Neuronal stem cell (in vitro differentiated cells): ENCODE measurements at regions not wholly inside any gene's neighbourhood (a gene's known extent, or its start where the extent isn't known, plus 50 kb on each side); places are given as distances from the start of the nearest gene placed in this dataset.

Experiments
- DNase-seq: peaks from one replicate; pipeline ENCODE4 v3.0.0-alpha.2; 2013; ENCODE audit warnings: low spot score
- H2AFZ ChIP-seq: one replicate; pipeline ENCODE4 v1.6.1; 2013; ENCODE audit warnings: mild to moderate bottlenecking, low read length, inconsistent platforms
- H2AK5ac ChIP-seq: 2 replicates; pipeline ENCODE4 v1.6.1; 2013; ENCODE audit warnings: low read depth, mild to moderate bottlenecking, inconsistent platforms, low read length, moderate library complexity, mixed read lengths
- H2BK120ac ChIP-seq: 2 replicates; pipeline ENCODE4 v1.6.1; 2013; ENCODE audit warnings: low read depth, mild to moderate bottlenecking, inconsistent platforms, low read length, moderate library complexity, mixed read lengths
- H2BK12ac ChIP-seq: one replicate; pipeline ENCODE4 v1.6.1; 2013; ENCODE audit warnings: low read length, inconsistent platforms
- H2BK15ac ChIP-seq: 2 replicates; pipeline ENCODE4 v1.6.1; 2013; ENCODE audit warnings: mild to moderate bottlenecking, low read length, inconsistent platforms, mixed read lengths
- H2BK5ac ChIP-seq: one replicate; pipeline ENCODE4 v1.6.1; 2013; ENCODE audit warnings: inconsistent platforms, mild to moderate bottlenecking, low read length, moderate library complexity
- H3K14ac ChIP-seq: one replicate; pipeline ENCODE4 v1.6.1; 2013; ENCODE audit warnings: low read length, inconsistent platforms
- H3K18ac ChIP-seq: 2 replicates; pipeline ENCODE4 v1.6.1; 2013; ENCODE audit warnings: low read length, inconsistent platforms
- H3K23ac ChIP-seq: 2 replicates; pipeline ENCODE4 v1.6.1; 2013; ENCODE audit warnings: low read depth, mild to moderate bottlenecking, mixed read lengths, low read length, inconsistent platforms; ENCODE audit not compliant: poor library complexity
- H3K27ac ChIP-seq: replicated peaks from 3 replicates; pipeline ENCODE4 v1.5.1; 2013; ENCODE audit warnings: low read length, inconsistent platforms
- H3K27me3 ChIP-seq, 3 experiments: 2 replicates each; pipeline ENCODE4 v1.6.1; 2013; ENCODE audit warnings: low read length in 3 of 3, mild to moderate bottlenecking in 2 of 3, inconsistent platforms in 1 of 3, low read depth in 1 of 3, mixed read lengths in 1 of 3, moderate library complexity in 1 of 3; ENCODE audit not compliant: control insufficient read depth in 3 of 3, insufficient read depth in 3 of 3
- H3K36me3 ChIP-seq, 2 donors: replicated peaks in 1 of 2; 2 replicates each; pipeline ENCODE4 v1.6.1; 2013; ENCODE audit warnings: low read length in 2 of 2; ENCODE audit not compliant: control insufficient read depth in 2 of 2, insufficient read depth in 2 of 2
- H3K4ac ChIP-seq: 2 replicates; pipeline ENCODE4 v1.6.1; 2013; ENCODE audit warnings: inconsistent platforms, mild to moderate bottlenecking, low read length, moderate library complexity
- H3K4me1 ChIP-seq, 2 donors: 1 replicate in 1 of 2; 2 replicates in 1 of 2; pipeline ENCODE4 v1.6.1; 2013; ENCODE audit warnings: low read length in 2 of 2, low read depth in 1 of 2; ENCODE audit not compliant: control insufficient read depth in 2 of 2, insufficient read depth in 1 of 2
- H3K4me2 ChIP-seq: one replicate; pipeline ENCODE4 v1.6.1; 2013; ENCODE audit warnings: mild to moderate bottlenecking, low read length, inconsistent platforms; ENCODE audit not compliant: insufficient read depth, poor library complexity, severe bottlenecking
- H3K4me3 ChIP-seq, 2 donors: 2 replicates each; pipeline ENCODE4 v1.5.1; 2013; ENCODE audit warnings: low read length in 2 of 2, mild to moderate bottlenecking in 2 of 2, inconsistent platforms in 1 of 2, moderate library complexity in 1 of 2
- H3K79me1 ChIP-seq: one replicate; pipeline ENCODE4 v1.6.1; 2013; ENCODE audit warnings: low read depth, mild to moderate bottlenecking, inconsistent platforms, low read length, moderate library complexity
- H3K9ac ChIP-seq: one replicate; pipeline ENCODE4 v1.6.1; 2013; ENCODE audit warnings: mild to moderate bottlenecking, low read depth, low read length, inconsistent platforms; ENCODE audit not compliant: poor library complexity
- H3K9me3 ChIP-seq, 2 donors: replicated peaks in 1 of 2; 2 replicates each; pipeline versions ENCODE3 to v1.6.1; 2013; ENCODE audit warnings: low read length in 2 of 2, mild to moderate bottlenecking in 2 of 2, inconsistent platforms in 1 of 2, low read depth in 1 of 2, mixed read lengths in 1 of 2, moderate library complexity in 1 of 2; ENCODE audit not compliant: control insufficient read depth in 2 of 2, insufficient read depth in 1 of 2
- H4K8ac ChIP-seq: one replicate; pipeline ENCODE4 v1.6.1; 2013; ENCODE audit warnings: low read depth, mild to moderate bottlenecking, inconsistent platforms, low read length, moderate library complexity
- H4K91ac ChIP-seq: one replicate; pipeline ENCODE4 v1.6.1; 2013; ENCODE audit warnings: low read length, low read depth, mild to moderate bottlenecking, inconsistent platforms; ENCODE audit not compliant: poor library complexity
- WGBS, 2 donors: extraction: QIAGEN DNeasy Blood & Tissue Kit; methylation state at CpG; one replicate each; pipeline ENCODE4 v1.1.7; 2013; ENCODE audit warnings: missing lambda C conversion rate in 2 of 2, mixed read lengths in 1 of 2; ENCODE audit not compliant: insufficient read length in 2 of 2, insufficient replicate concordance in 1 of 2; ENCODE audit errors: extremely low coverage in 2 of 2; 5-methylcytosine and 5-hydroxymethylcytosine counted together

DNA sequence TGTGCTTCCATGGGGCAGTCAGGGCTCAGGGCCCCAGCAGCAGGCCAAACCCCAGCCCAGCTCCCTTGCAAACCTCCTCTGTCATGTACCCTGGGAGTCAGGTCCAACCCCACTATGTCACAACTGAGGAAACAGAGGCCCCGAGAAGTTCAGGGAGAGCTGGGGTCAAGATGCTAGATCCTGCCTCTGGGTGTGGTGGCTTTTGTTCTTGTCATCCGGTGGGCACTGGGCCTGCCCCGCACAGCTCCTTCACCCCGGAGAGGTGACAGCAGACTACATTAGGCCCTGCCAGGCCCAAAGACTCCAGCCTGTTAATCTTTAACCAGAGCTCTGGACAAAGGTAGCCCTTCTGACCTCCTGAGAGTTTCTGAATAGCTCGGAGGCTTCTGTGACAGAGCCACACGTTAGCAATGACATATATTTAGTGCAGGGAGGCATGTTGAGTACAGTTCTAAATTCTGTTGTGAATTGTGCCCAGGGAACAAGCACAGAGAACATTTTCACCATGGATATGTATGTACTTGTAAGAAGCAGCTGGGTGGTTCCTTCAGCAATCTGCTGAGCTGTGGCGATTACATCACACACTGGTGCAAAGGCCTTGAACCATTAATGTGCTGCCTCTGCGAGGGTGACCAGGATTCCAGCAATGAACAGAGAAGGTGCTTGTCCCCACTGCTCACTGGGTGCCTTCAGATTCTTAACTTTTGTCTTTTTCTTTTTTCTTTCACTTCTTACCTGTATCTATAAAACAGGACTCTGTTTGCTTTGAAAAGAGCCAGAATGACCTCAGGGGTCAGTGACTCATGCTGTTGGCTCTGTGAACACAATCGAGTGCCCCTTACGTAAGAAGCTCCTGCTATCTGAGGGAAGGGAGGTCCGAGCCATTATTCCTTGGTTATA, 102.8 kb downstream of the RHOU start:
- DNase-seq: peak; percentile 42
- H3K79me1 ChIP-seq: no peaks in the 10 kb centered on the region
- no CpG with 5 or more reads among the region's 11 CpGs for WGBS, 2 donors
- no peak overlapping the region for H3K23ac ChIP-seq
- H4K8ac ChIP-seq: no peak overlapping the region
- peak overlapping the region; percentile 84 for H3K18ac ChIP-seq
- no peak overlapping the region for H3K4me2 ChIP-seq
- peak overlapping the region; percentile 53 for H2AFZ ChIP-seq
- no peak overlapping the region for H2BK120ac ChIP-seq
- H3K9me3 ChIP-seq: peaks cover 3 to 5% of the 10 kb centered on the region in 2 donors
- no peaks in the 10 kb centered on the region for H3K36me3 ChIP-seq
- no peak overlapping the region for H3K14ac ChIP-seq
- H2AK5ac ChIP-seq: peak overlapping the region; percentile 95
- H3K4ac ChIP-seq: peak overlapping the region; percentile 91
- peak overlapping the region; percentile 69 for H2BK15ac ChIP-seq
- H2BK12ac ChIP-seq: peak overlapping the region; percentile 98
- H3K27ac ChIP-seq: peak overlapping the region; percentile 28
- H3K4me1 ChIP-seq: peaks cover 11 to 26% of the 10 kb centered on the region in 2 donors
- no peak overlapping the region for H4K91ac ChIP-seq
- H3K4me3 ChIP-seq: peak overlapping the region in 1 of 2 donors; percentile 8
- H3K27me3 ChIP-seq: peaks cover 0 to 3% (median 0%) of the 10 kb centered on the region in 3 experiments
- peak overlapping the region; percentile 72 for H2BK5ac ChIP-seq
- no peak overlapping the region for H3K9ac ChIP-seq

DNA sequence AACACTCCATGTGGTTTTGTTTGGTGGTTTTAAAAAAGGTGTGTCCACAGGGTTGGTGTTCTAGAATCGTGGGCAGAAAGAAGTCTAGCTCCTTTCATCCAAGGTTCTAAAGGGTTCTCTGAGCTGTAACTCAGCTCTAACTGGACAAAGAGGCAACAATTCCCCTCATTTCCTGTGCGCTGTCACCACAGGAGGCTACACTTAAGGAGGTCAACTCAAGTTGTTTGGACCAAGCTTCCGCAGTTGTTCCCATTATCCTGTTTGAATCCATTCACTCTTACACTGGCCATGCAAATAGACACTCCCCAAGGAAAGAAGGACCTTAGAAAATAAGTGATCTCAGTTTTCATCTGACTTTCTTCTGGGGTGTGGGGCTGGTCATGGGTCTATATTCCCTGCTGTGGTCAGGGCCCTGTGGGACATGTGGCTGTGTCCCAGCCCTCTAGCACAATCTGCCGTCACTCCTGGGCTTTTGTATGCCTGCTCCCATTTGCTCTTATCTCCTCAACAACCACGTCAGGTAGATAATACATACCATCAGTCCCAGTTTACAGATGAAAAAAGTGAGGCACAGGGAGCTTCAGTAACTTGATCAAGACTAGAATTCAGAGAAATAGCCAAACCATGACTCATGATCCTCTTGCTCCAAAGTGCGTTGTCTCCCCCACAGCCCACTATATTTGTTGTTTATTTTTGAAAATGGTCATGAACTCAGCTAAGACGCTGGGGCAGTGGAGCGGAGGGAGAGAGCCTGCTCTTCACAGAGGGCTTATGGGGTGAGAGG, 103.6 kb downstream of the RHOU start:
- Histone ChIP-seq H2BK5ac (no peak overlapping the region), H2BK120ac (no peak overlapping the region), H3K9me3 (peaks cover 3 to 5% of the 10 kb centered on the region in 2 donors), H3K4me3 (no peak overlapping the region), H3K27ac (peak overlapping the region; percentile 8), H3K4ac (no peak overlapping the region), H3K27me3 (no peaks in the 10 kb centered on the region), H3K14ac (no peak overlapping the region), H3K36me3 (no peaks in the 10 kb centered on the region), H2BK15ac (no peak overlapping the region), H2BK12ac (no peak overlapping the region), H2AFZ (no peak overlapping the region), H4K8ac (no peak overlapping the region), H4K91ac (no peak overlapping the region), H3K23ac (no peak overlapping the region), H3K79me1 (no peaks in the 10 kb centered on the region), H3K18ac (peak overlapping the region; percentile 6), H3K9ac (no peak overlapping the region), H3K4me1 (peaks cover 11 to 23% of the 10 kb centered on the region in 2 donors), H2AK5ac (no peak overlapping the region), H3K4me2 (no peak overlapping the region)
- WGBS, 2 donors: no CpG with 5 or more reads among the region's 8 CpGs
- DNase-seq: no peak

DNA sequence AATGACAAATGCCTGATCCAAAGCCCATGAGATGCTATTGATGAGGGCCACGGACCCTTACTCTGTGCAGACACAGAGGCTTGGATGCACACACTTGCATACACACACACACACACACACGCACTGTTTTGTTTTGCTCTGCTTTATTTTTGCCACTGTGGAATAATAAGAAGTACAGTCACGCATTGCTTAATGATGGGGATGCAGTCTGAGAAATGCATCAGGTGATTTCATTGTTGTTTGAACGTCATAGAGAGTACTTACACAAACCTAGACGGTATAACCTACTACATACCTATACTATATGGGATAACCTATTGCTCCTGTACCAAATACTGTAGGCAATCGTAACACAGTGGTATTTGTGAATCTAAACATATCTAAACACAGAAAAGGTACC, 104.4 kb downstream of the RHOU start:
- peaks cover 11 to 23% of the 10 kb centered on the region in 2 donors for H3K4me1 ChIP-seq
- H4K8ac ChIP-seq: no peak overlapping the region
- no peak overlapping the region for H3K27ac ChIP-seq
- no peak overlapping the region for H3K18ac ChIP-seq
- no peak overlapping the region for H3K9ac ChIP-seq
- H2BK12ac ChIP-seq: no peak overlapping the region
- no peak overlapping the region for H2BK5ac ChIP-seq
- no peak for DNase-seq
- no peak overlapping the region for H2BK15ac ChIP-seq
- no peak overlapping the region for H2BK120ac ChIP-seq
- no peak overlapping the region for H2AFZ ChIP-seq
- no peak overlapping the region for H4K91ac ChIP-seq
- H3K36me3 ChIP-seq: no peaks in the 10 kb centered on the region
- no peak overlapping the region for H3K14ac ChIP-seq
- no peaks in the 10 kb centered on the region for H3K27me3 ChIP-seq
- H3K4me2 ChIP-seq: no peak overlapping the region
- WGBS, 2 donors: no CpG with 5 or more reads among the region's 6 CpGs
- H3K4ac ChIP-seq: no peak overlapping the region
- H2AK5ac ChIP-seq: no peak overlapping the region
- H3K9me3 ChIP-seq: peaks cover 3 to 5% of the 10 kb centered on the region in 2 donors
- no peaks in the 10 kb centered on the region for H3K79me1 ChIP-seq
- no peak overlapping the region for H3K4me3 ChIP-seq
- no peak overlapping the region for H3K23ac ChIP-seq

DNA sequence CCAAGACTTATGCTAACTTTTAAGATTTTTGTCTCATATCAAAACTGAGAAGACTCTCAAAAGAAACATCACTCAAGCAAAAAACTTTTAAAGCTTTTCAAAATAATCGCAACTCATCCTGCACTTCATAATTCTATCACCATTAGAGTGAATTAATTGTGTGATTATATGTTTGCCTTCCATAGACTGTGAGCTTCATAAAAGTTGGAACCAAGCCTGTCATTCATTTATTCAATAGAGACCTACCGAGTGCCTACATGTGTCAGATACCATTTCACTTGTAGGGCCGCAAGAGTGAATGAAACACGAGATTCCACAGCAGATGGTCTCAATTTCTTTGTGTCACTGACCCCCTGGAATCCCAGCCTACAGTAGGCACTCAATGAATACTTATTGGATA, 106.4 kb downstream of the RHOU start:
- H3K79me1 ChIP-seq: no peaks in the 10 kb centered on the region
- H2BK15ac ChIP-seq: peak overlapping the region; percentile 35
- peaks cover 3 to 5% of the 10 kb centered on the region in 2 donors for H3K9me3 ChIP-seq
- H3K27ac ChIP-seq: no peak overlapping the region
- H3K4ac ChIP-seq: no peak overlapping the region
- H4K91ac ChIP-seq: no peak overlapping the region
- no peak overlapping the region for H4K8ac ChIP-seq
- H2BK12ac ChIP-seq: no peak overlapping the region
- no CpG with 5 or more reads among the region's 4 CpGs for WGBS, 2 donors
- no peak overlapping the region for H3K14ac ChIP-seq
- H3K18ac ChIP-seq: no peak overlapping the region
- no peak overlapping the region for H3K9ac ChIP-seq
- no peak overlapping the region for H3K4me3 ChIP-seq
- no peaks in the 10 kb centered on the region for H3K27me3 ChIP-seq
- no peak overlapping the region for H3K23ac ChIP-seq
- no peaks in the 10 kb centered on the region for H3K36me3 ChIP-seq
- H3K4me2 ChIP-seq: no peak overlapping the region
- peaks cover 11 to 16% of the 10 kb centered on the region in 2 donors for H3K4me1 ChIP-seq
- H2BK120ac ChIP-seq: no peak overlapping the region
- peak overlapping the region; percentile 12 for H2AFZ ChIP-seq
- DNase-seq: no peak
- H2AK5ac ChIP-seq: no peak overlapping the region
- H2BK5ac ChIP-seq: no peak overlapping the region
